ENCODE measurements at regions not wholly inside any gene's neighbourhood (a gene's known extent, or its start where the extent isn't known, plus 50 kb on each side); places are given as distances from the start of the nearest gene placed in this dataset.

GRCh38 chr12:45568808-45569207 is 160.7 kb upstream of the ARID2 start:
- TF ChIP-seq ZNF837 (tag by site-specific recombination; IDR thresholded peaks at IDR 0.05) (no peak), CTCF (tag by site-specific recombination; IDR thresholded peaks at IDR 0.05) (no peak), ZNF707 (tag by site-specific recombination; IDR thresholded peaks at IDR 0.05) (no peak), REST (tag by site-specific recombination; IDR thresholded peaks at IDR 0.05) (no peak), TCF7L2 (IDR thresholded peaks at IDR 0.05; ENCODE audit: borderline replicate concordance, low read depth, low read length) (no peak), ZNF704 (tag by site-specific recombination; IDR thresholded peaks at IDR 0.05) (no peak), ZNF513 (tag by site-specific recombination; IDR thresholded peaks at IDR 0.05) (no peak), ZNF239 (tag by site-specific recombination; IDR thresholded peaks at IDR 0.05) (no peak), ZBTB26 (tag by site-specific recombination; optimal IDR thresholded peaks at IDR 0.05) (no peak), ZNF701 (tag by site-specific recombination; IDR thresholded peaks at IDR 0.05) (no peak), ZNF623 (tag by site-specific recombination; IDR thresholded peaks at IDR 0.05) (no peak)

Data from HEK293 (cell line).